ENCODE measurements at regions not wholly inside any gene's neighbourhood (a gene's known extent, or its start where the extent isn't known, plus 50 kb on each side); places are given as distances from the start of the nearest gene placed in this dataset.

- TF ChIP-seq ZBTB39 (CRISPR knock-in tag; IDR thresholded peaks at IDR 0.05) = no peak
Measured at GRCh38 chr14:38762426-38762825, 340.6 kb downstream of the SEC23A start (continued).

GRCh38 chr14:38761033-38761432 is 342.0 kb downstream of the SEC23A start:
- Histone ChIP-seq H3K4me1 (ENCODE audit: insufficient read depth, low read length) (no peaks in the 10 kb centered on the region), H2AFZ (ENCODE audit: low read length) (no peak overlapping the region), H3K36me3 (replicated peaks in 1 of 2; ENCODE audit: control insufficient read depth in 1 of 2, insufficient read depth in 2 of 2, low read length in 2 of 2) (no peaks in the 10 kb centered on the region), H3K9ac (ENCODE audit: insufficient read depth, low read depth, low read length) (no peak overlapping the region), H3K79me2 (ENCODE audit: insufficient read depth, low read length) (no peaks in the 10 kb centered on the region), H3K4me3 (replicated peaks in 1 of 3; ENCODE audit: insufficient read depth in 1 of 3, low read depth in 2 of 3, low read length in 3 of 3) (no peak overlapping the region), H3K9me3 (ENCODE audit: low read length) (no peaks in the 10 kb centered on the region), H3K27me3 (ENCODE audit: control insufficient read depth in 1 of 2, insufficient read depth in 2 of 2, low read length in 2 of 2) (no peaks in the 10 kb centered on the region), H3K27ac (ENCODE audit: extremely low read length, insufficient read depth, low read length) (no peak overlapping the region), H4K20me1 (ENCODE audit: insufficient read depth, low read length) (no peaks in the 10 kb centered on the region), H3K4me2 (ENCODE audit: low read depth, low read length) (no peak overlapping the region)
- ChIA-PET CTCF (ENCODE audit: low intra/inter-chr PET ratio, low total read pairs) (no interaction called here), POLR2A (no interaction called here)
- intact Hi-C loops (cut with micrococcal nuclease; ENCODE audit: unreplicated experiment) (no loop called here), in situ Hi-C loops (cut with HindIII; ENCODE audit: extremely low pct_ligation_motif_present, low pct_unique_long_range_greater_than_20kb) (no loop called here)
- no peak for FAIRE-seq
- BruUV-seq (replicated peaks) = no TSS peak
- DNase-seq (ENCODE audit: low spot score) = no peak
- 3% methylated on average over 2 of the region's 2 CpGs for WGBS (ENCODE audit: low lambda C conversion rate)
- ATAC-seq = no peak
- TF ChIP-seq FOSL1 (CRISPR knock-in tag; IDR thresholded peaks at IDR 0.05; ENCODE audit: borderline replicate concordance) (no peak), ZNF687 (CRISPR knock-in tag; IDR thresholded peaks at IDR 0.05) (no peak), MAFK (conservative IDR thresholded peaks at IDR 0.05 in 1 of 2, IDR thresholded peaks at IDR 0.05 in 1 of 2; ENCODE audit: low read length in 2 of 2) (0 out of 4 replicates have a peak, but pooled peaks of 1 of the 2 experiments have one; percentile 2)

All from HepG2 (cell line).